Keratinocyte (primary cell): ENCODE measurements at regions not wholly inside any gene's neighbourhood (a gene's known extent, or its start where the extent isn't known, plus 50 kb on each side); places are given as distances from the start of the nearest gene placed in this dataset.

Source experiments
- DNase-seq: peaks from one replicate; pipeline ENCODE4 v3.0.0-alpha.2; 2011; ENCODE audit warnings: low read depth, missing footprints, low spot score
- FAIRE-seq: peaks from 2 replicates; lab custom pipeline; 2011; peaks lifted over from hg19 to GRCh38; lab: Jason Lieb, UNC
- H2AFZ ChIP-seq: 2 replicates; pipeline ENCODE4 v1.6.0; 2012; ENCODE audit warnings: low read length, control low read depth, inconsistent platforms; ENCODE audit not compliant: control insufficient read depth
- H3K27ac ChIP-seq: 2 replicates; pipeline ENCODE4 v1.5.1; 2011; ENCODE audit warnings: low read length; ENCODE audit not compliant: control insufficient read depth, insufficient read depth
- H3K27me3 ChIP-seq: 3 replicates; pipeline ENCODE4 v1.6.0; 2011; ENCODE audit warnings: low read length; ENCODE audit not compliant: control insufficient read depth, insufficient read depth; ENCODE audit errors: extremely low read depth
- H3K36me3 ChIP-seq, 2 experiments: 2 replicates in 1 of 2; 3 replicates in 1 of 2; pipeline ENCODE4 v1.5.1; 2011; ENCODE audit warnings: low read length in 2 of 2, mild to moderate bottlenecking in 1 of 2; ENCODE audit not compliant: control insufficient read depth in 2 of 2, insufficient read depth in 2 of 2; ENCODE audit errors: extremely low read depth in 1 of 2
- H3K4me1 ChIP-seq: 3 replicates; pipeline ENCODE4 v1.5.1; 2011; ENCODE audit warnings: low read length; ENCODE audit not compliant: control insufficient read depth, insufficient read depth; ENCODE audit errors: extremely low read depth
- H3K4me2 ChIP-seq: 3 replicates; pipeline ENCODE4 v1.6.0; 2011; ENCODE audit warnings: low read depth, low read length; ENCODE audit not compliant: control insufficient read depth, insufficient read depth; ENCODE audit errors: extremely low read depth
- H3K4me3 ChIP-seq, 3 experiments: fragments of 200-600 bp in 1 of 3; sonication (generic) in 1 of 3; 2 replicates in 2 of 3; 3 replicates in 1 of 3; pipeline ENCODE4 v1.5.1; 2011 to 2016; ENCODE audit warnings: low read length in 3 of 3, mild to moderate bottlenecking in 3 of 3, control low read depth in 2 of 3, inconsistent platforms in 1 of 3, low read depth in 1 of 3, mixed read lengths in 1 of 3, mixed run types in 1 of 3, moderate library complexity in 1 of 3; ENCODE audit not compliant: control insufficient read depth in 2 of 3, insufficient read depth in 2 of 3; ENCODE audit errors: extremely low read depth in 1 of 3
- H3K79me2 ChIP-seq: 2 replicates; pipeline ENCODE4 v1.6.0; 2012; ENCODE audit warnings: low read length; ENCODE audit not compliant: control insufficient read depth, insufficient read depth
- H3K9ac ChIP-seq: 3 replicates; pipeline ENCODE4 v1.6.0; 2011; ENCODE audit warnings: low read length; ENCODE audit not compliant: control insufficient read depth, insufficient read depth; ENCODE audit errors: extremely low read depth
- H3K9me1 ChIP-seq: 3 replicates; pipeline ENCODE4 v1.6.0; 2011; ENCODE audit warnings: low read length; ENCODE audit not compliant: control insufficient read depth, insufficient read depth; ENCODE audit errors: extremely low read depth
- H3K9me3 ChIP-seq: 2 replicates; pipeline ENCODE4 v1.5.1; 2012; ENCODE audit warnings: low read depth, low read length; ENCODE audit not compliant: control insufficient read depth
- H4K20me1 ChIP-seq: 3 replicates; pipeline ENCODE4 v1.6.0; 2011; ENCODE audit warnings: low read length; ENCODE audit not compliant: control insufficient read depth, insufficient read depth; ENCODE audit errors: extremely low read depth
- EZH2 ChIP-seq: IDR thresholded peaks from one replicate; pipeline ENCODE4 v1.6.1; 2012; ENCODE audit warnings: inconsistent platforms, mild to moderate bottlenecking, low read length, moderate library complexity
- dilution Hi-C: fragments of 300-500 bp; cut with MboI; formaldehyde crosslinking; loops from one replicate; pipeline ENCODE4 v1.7.0; 2020; ENCODE audit warnings: low sequenced_read_pairs; ENCODE audit not compliant: extremely low pct_ligation_motif_present
- TF ChIP-seq, protein P1 (sequence below), 3 experiments: IDR thresholded peaks in 1 of 3; conservative IDR thresholded peaks in 1 of 3; optimal IDR thresholded peaks in 1 of 3; 2 replicates in 2 of 3; 3 replicates in 1 of 3; pipeline versions ENCODE3 to v1.5.1; 2011; ENCODE audit warnings: low read length in 3 of 3, mild to moderate bottlenecking in 3 of 3, moderate library complexity in 2 of 3, control low read depth in 1 of 3, inconsistent platforms in 1 of 3; ENCODE audit not compliant: insufficient read depth in 2 of 3; ENCODE audit errors: extremely low read depth in 1 of 3

DNA sequence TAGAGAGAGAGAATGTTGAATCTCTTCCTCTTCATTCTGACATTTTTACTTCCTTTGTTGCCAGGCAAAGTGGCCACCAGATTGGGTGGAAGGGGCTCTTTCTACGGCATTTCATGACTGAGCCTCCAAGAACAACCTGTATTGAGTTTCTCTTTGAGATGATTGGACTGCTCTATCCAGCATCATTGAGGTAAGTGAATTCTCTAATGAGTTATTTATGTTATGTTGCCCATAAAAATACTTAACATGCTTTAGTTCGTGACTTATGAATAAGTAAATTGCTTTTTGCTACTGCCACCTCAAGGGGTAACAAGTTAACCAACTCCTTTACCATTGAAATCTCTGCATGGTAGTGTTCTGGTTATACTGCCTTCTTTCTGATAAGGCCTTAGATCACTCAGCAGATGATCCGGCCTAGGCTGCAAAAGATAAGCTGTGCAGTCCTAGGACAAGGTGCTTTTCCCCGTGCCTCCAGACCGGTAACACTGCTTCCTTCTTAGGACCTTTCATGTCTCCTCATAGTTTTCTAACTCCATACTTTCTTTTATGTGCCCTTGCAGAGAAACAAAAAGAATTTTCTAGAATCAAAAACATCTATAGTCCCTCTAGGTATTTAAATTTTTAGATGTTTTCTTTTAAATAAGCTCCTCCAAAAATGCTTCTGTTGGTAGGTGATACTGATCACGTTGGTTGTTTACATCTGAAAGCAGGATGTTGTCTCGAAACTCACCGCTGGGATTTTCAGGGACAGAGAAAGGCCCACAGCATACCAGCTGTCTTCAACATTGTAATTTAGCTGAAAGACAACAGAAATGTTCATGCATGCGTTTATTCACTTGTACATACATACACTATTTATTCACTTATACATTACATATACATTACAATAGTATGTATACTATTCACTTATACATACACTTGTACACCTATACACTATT lies 157.1 kb upstream of the RBPJ start:
- Histone ChIP-seq H3K4me1 (peaks cover 6% of the 10 kb centered on the region), H3K27me3 (no peaks in the 10 kb centered on the region), H3K9me3 (no peaks in the 10 kb centered on the region), H3K79me2 (no peaks in the 10 kb centered on the region), H3K9ac (no peak overlapping the region), H2AFZ (no peak overlapping the region), H4K20me1 (no peaks in the 10 kb centered on the region), H3K27ac (no peak overlapping the region), H3K36me3 (no peaks in the 10 kb centered on the region), H3K9me1 (no peaks in the 10 kb centered on the region), H3K4me3 (no peak overlapping the region), H3K4me2 (no peak overlapping the region)
- dilution Hi-C loops: no loop called here
- DNase-seq (no peak), FAIRE-seq (no peak)
- TF ChIP-seq EZH2: no peak
- TF ChIP-seq, protein P1, sequence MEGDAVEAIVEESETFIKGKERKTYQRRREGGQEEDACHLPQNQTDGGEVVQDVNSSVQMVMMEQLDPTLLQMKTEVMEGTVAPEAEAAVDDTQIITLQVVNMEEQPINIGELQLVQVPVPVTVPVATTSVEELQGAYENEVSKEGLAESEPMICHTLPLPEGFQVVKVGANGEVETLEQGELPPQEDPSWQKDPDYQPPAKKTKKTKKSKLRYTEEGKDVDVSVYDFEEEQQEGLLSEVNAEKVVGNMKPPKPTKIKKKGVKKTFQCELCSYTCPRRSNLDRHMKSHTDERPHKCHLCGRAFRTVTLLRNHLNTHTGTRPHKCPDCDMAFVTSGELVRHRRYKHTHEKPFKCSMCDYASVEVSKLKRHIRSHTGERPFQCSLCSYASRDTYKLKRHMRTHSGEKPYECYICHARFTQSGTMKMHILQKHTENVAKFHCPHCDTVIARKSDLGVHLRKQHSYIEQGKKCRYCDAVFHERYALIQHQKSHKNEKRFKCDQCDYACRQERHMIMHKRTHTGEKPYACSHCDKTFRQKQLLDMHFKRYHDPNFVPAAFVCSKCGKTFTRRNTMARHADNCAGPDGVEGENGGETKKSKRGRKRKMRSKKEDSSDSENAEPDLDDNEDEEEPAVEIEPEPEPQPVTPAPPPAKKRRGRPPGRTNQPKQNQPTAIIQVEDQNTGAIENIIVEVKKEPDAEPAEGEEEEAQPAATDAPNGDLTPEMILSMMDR (optimal IDR thresholded peaks at IDR 0.05 in 1 of 3, IDR thresholded peaks at IDR 0.05 in 1 of 3, conservative IDR thresholded peaks at IDR 0.05 in 1 of 3; ENCODE audit: extremely low read depth in 1 of 3, insufficient read depth in 2 of 3, low read length in 3 of 3): no peak

DNA sequence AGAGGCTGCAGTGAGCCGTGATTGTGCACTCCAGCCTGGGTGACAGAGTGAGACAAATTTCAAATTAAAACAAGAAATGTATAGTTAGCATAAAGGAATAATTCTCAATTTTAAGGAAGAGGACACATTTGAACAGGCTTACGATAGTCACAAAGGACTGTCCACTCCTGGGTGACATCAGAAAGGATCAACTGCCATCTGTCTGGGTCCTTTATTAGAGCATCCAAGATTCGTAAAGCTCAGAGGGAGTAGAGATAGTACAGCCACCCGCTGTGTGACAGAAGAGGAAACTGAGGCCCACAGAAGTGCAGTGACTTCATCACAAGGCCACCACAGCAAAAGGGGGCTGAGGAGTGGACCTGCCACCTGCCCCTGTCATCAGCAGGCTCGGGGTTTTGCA lies 149.3 kb upstream of the RBPJ start:
- no peaks in the 10 kb centered on the region for H4K20me1 ChIP-seq
- H2AFZ ChIP-seq: no peak overlapping the region
- no peak for DNase-seq
- no peaks in the 10 kb centered on the region for H3K9me1 ChIP-seq
- dilution Hi-C loops: no loop called here
- no peak overlapping the region for H3K4me2 ChIP-seq
- no peak for FAIRE-seq
- TF ChIP-seq, protein P1 (optimal IDR thresholded peaks at IDR 0.05 in 1 of 3, IDR thresholded peaks at IDR 0.05 in 1 of 3, conservative IDR thresholded peaks at IDR 0.05 in 1 of 3; ENCODE audit: extremely low read depth in 1 of 3, insufficient read depth in 2 of 3, low read length in 3 of 3): no peak
- no peak for TF ChIP-seq EZH2
- no peaks in the 10 kb centered on the region for H3K9me3 ChIP-seq
- no peak overlapping the region for H3K4me3 ChIP-seq
- H3K27ac ChIP-seq: no peak overlapping the region
- H3K4me1 ChIP-seq: peaks cover 5% of the 10 kb centered on the region
- no peaks in the 10 kb centered on the region for H3K79me2 ChIP-seq
- no peaks in the 10 kb centered on the region for H3K36me3 ChIP-seq
- no peak overlapping the region for H3K9ac ChIP-seq
- no peaks in the 10 kb centered on the region for H3K27me3 ChIP-seq
